ENCODE measurements at regions not wholly inside any gene's neighbourhood (a gene's known extent, or its start where the extent isn't known, plus 50 kb on each side); places are given as distances from the start of the nearest gene placed in this dataset.
"Not testable (repeated sequence)": the region's sequence is repeated elsewhere in the genome, so short reads cannot be mapped to it uniquely, and the experiment has no call there.

- no peak for DNase-seq (ENCODE audit: low read depth)
Observed at GRCh38 chr11:110873975-110874374, 161.7 kb upstream of the ARHGAP20 start.

- DNase-seq (ENCODE audit: low read depth): no peak
Observed at GRCh38 chr11:110870816-110871522, 158.7 kb upstream of the ARHGAP20 start.

- DNase-seq (ENCODE audit: low read depth): no peak
Observed at GRCh38 chr11:110867951-110868350, 155.7 kb upstream of the ARHGAP20 start.

- no peak for DNase-seq (ENCODE audit: low read depth)
Observed at GRCh38 chr11:110866081-110866480, 153.8 kb upstream of the ARHGAP20 start.

- no peak for DNase-seq (ENCODE audit: low read depth)
Observed at GRCh38 chr11:110862407-110862806, 150.2 kb upstream of the ARHGAP20 start.

GRCh38 chr11:110860461-110860860 is 148.2 kb upstream of the ARHGAP20 start:
- no peak for DNase-seq (ENCODE audit: low read depth)

- DNase-seq (ENCODE audit: low read depth): no peak
Observed at GRCh38 chr11:110859998-110860397, 147.8 kb upstream of the ARHGAP20 start.

- DNase-seq (ENCODE audit: low read depth): no peak
Observed at GRCh38 chr11:110859240-110859840, 147.1 kb upstream of the ARHGAP20 start.

GRCh38 chr11:110858547-110858921 is 146.3 kb upstream of the ARHGAP20 start:
- DNase-seq (ENCODE audit: low read depth): no peak

- DNase-seq (ENCODE audit: low read depth): peak; percentile 26
Observed at GRCh38 chr11:110857892-110858546, 145.8 kb upstream of the ARHGAP20 start.

GRCh38 chr11:110856996-110857812 is 145.0 kb upstream of the ARHGAP20 start:
- no peak for DNase-seq (ENCODE audit: low read depth)

GRCh38 chr11:110856340-110856739 is 144.1 kb upstream of the ARHGAP20 start:
- DNase-seq (ENCODE audit: low read depth): no peak

- no peak for DNase-seq (ENCODE audit: low read depth)
Observed at GRCh38 chr11:110855191-110855590, 143.0 kb upstream of the ARHGAP20 start.

- DNase-seq (ENCODE audit: low read depth): no peak
Observed at GRCh38 chr11:110852921-110853490, 140.8 kb upstream of the ARHGAP20 start.

- peak; percentile 28 for DNase-seq (ENCODE audit: low read depth)
Observed at GRCh38 chr11:110850846-110851245, 138.6 kb upstream of the ARHGAP20 start.

GRCh38 chr11:110843053-110843452 is 130.8 kb upstream of the ARHGAP20 start:
- DNase-seq (ENCODE audit: low read depth): not testable (repeated sequence)

- no peak for DNase-seq (ENCODE audit: low read depth)
Observed at GRCh38 chr11:110838808-110839207, 126.6 kb upstream of the ARHGAP20 start.

GRCh38 chr11:110837603-110838002 is 125.4 kb upstream of the ARHGAP20 start:
- no peak for DNase-seq (ENCODE audit: low read depth)

- DNase-seq (ENCODE audit: low read depth): no peak
Observed at GRCh38 chr11:110835106-110835505, 122.9 kb upstream of the ARHGAP20 start.

GRCh38 chr11:110833033-110833484 is 120.8 kb upstream of the ARHGAP20 start:
- peak; percentile 35 for DNase-seq (ENCODE audit: low read depth)

- DNase-seq (ENCODE audit: low read depth): no peak
Observed at GRCh38 chr11:110832539-110832938, 120.3 kb upstream of the ARHGAP20 start.

GRCh38 chr11:110832080-110832479 is 119.8 kb upstream of the ARHGAP20 start:
- DNase-seq (ENCODE audit: low read depth): no peak

Data from non-pigmented ciliary epithelial cell (primary cell).